GM21717 (cell line): ENCODE measurements at regions not wholly inside any gene's neighbourhood (a gene's known extent, or its start where the extent isn't known, plus 50 kb on each side); places are given as distances from the start of the nearest gene placed in this dataset.

Experiments used
- ATAC-seq: cut with Tn5 transposase; IDR thresholded peaks from one replicate; pipeline ENCODE4 v1.9.1; 2021; ENCODE audit warnings: mild to moderate bottlenecking, moderate library complexity; ENCODE audit not compliant: unreplicated experiment

- no peak for ATAC-seq
Observed at GRCh38 chr3:194265505-194265892, 85.6 kb downstream of the CPN2 start.

GRCh38 chr3:194265996-194266964 is 84.8 kb downstream of the CPN2 start:
- no peak for ATAC-seq

- no peak for ATAC-seq
Observed at GRCh38 chr3:194267744-194268653, 83.1 kb downstream of the CPN2 start.

GRCh38 chr3:194268654-194269512 is 82.2 kb downstream of the CPN2 start:
- ATAC-seq = no peak

GRCh38 chr3:194269610-194270145 is 81.5 kb downstream of the CPN2 start:
- ATAC-seq = no peak

- no peak for ATAC-seq
Observed at GRCh38 chr3:194270627-194271459, 80.3 kb downstream of the CPN2 start.

GRCh38 chr3:194271460-194272035 is 79.6 kb downstream of the CPN2 start:
- ATAC-seq = no peak

- no peak for ATAC-seq
Observed at GRCh38 chr3:194272221-194272620, 78.9 kb downstream of the CPN2 start.

GRCh38 chr3:194272861-194273742 is 78.0 kb downstream of the CPN2 start:
- ATAC-seq = no peak

- ATAC-seq = no peak
Observed at GRCh38 chr3:194273743-194274310, 77.3 kb downstream of the CPN2 start.

- ATAC-seq = no peak
Observed at GRCh38 chr3:194274424-194275085, 76.6 kb downstream of the CPN2 start.

GRCh38 chr3:194275291-194275690 is 75.8 kb downstream of the CPN2 start:
- ATAC-seq = no peak

- no peak for ATAC-seq
Observed at GRCh38 chr3:194275721-194276120, 75.4 kb downstream of the CPN2 start.

- no peak for ATAC-seq
Observed at GRCh38 chr3:194276768-194277103, 74.4 kb downstream of the CPN2 start.

GRCh38 chr3:194277104-194277785 is 73.9 kb downstream of the CPN2 start:
- ATAC-seq = no peak

GRCh38 chr3:194277786-194278130 is 73.4 kb downstream of the CPN2 start:
- ATAC-seq = no peak
